GM18870 (cell line): ENCODE measurements at regions not wholly inside any gene's neighbourhood (a gene's known extent, or its start where the extent isn't known, plus 50 kb on each side); places are given as distances from the start of the nearest gene placed in this dataset.
"Not testable (repeated sequence)": the region's sequence is repeated elsewhere in the genome, so short reads cannot be mapped to it uniquely, and the experiment has no call there.

Source experiments
- ATAC-seq: cut with Tn5 transposase; IDR thresholded peaks from one replicate; pipeline ENCODE4 v1.9.1; 2021; ENCODE audit warnings: moderate library complexity; ENCODE audit not compliant: unreplicated experiment

DNA sequence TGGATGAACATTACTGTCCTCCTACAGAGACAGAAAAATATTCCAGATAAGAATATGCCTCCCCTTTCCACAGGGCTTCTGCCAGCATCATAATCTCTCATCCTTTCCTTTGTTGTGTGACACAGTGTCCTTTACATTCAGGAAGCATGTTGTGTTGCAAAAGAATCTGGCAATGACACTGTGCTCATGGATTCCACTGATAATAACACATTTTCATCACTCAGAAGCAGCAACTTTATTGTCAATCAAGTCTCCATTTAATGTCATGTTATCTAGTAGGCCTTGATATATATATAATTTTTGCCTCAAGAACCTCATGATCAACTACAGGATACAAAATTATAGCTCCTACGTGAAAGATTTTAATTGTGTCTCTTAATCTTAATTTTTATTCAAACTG lies 833.9 kb downstream of the FSTL5 start:
- ATAC-seq: no peak

DNA sequence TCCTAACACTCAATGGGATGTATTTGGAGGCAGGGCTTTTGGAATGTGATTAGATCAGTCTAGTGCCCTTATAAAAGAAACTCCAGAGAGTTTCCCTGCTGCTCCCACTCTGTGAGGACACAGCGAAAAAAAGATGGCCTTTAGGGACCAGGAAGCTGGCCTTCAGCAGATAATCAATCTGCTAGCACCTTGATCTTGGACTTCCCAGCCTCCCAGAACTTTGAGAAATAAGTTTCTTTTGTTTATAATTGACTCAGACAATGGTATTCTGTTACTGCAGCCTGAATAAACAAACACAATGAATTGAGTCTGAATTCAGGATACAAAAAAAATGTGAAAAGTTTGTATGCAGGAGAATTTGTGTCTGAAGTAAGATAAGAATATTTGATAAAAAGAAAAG lies 842.1 kb downstream of the FSTL5 start:
- no peak for ATAC-seq

DNA sequence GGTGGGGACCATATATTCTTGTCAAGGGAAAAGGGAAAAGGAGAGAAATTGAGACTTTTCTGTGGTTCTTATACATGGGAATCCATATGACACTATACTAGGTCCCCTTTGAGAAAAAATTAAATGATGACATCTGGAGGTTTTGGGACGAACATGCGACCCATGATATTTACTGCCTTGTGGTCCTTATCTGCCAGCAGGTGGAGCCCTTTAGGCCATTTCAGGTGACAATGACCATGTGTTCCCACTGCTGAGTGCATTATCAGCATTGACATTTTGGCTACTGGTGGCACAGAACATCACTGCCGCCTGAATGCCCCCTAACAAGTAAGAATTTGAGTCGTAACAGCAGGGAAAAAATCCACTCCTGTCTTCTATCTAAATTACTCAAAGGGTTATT lies 843.4 kb downstream of the FSTL5 start:
- ATAC-seq: peak; percentile 78

DNA sequence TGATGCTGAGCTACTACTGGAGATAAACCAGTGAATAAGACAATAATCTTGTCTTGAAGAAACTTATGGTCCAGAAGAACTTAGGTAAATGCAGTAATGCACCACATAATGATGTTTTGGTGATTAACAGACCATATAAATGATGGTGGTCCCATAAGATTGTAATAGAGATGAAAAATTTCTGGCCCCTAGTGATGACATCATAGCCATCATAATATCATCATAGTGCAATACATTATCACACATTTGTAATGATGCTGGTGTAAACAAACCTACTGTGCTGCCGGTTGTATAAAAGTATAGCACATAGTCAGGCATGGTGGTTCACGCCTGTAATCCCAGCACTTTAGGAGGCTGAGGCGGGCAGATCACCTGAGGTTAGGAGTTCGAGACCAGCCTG lies 846.8 kb downstream of the FSTL5 start:
- no peak for ATAC-seq

DNA sequence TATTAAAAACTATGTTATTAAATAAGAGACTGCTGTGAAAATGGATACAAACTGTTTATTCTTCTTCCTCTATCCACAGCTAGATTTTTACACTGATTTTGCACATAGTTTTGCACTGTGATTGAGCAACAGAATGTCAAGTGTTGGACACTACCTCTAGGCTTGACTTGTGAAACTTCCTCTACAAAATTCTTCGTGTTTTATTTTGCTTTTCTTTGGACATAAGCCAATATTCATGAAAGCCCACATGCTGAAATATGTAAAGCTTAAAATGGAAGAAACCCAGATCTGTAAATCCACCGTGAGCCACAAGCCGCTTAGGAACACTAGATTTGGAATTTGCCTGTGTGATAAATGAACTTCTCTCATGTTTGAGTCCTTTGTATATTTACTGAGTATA lies 849.4 kb downstream of the FSTL5 start:
- ATAC-seq: no peak

DNA sequence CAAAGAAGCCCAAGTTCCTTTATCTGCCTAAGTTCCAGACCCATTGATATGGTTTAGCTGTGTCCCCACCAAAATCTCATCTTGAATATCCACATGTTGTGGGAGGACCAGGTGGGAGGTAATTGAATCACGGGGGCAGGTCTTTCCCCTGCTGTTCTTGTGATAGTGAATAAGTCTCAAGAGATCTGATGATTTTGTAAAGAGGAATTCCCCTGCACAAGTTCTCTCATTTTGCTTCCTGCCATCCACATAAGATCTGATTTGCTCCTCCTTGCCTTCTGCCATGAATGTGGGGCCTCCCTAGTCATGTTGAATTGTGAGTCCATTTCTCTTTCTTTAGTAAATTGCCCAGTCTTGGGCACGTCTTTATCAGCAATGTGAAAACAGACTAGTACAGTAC lies 860.2 kb downstream of the FSTL5 start:
- no peak for ATAC-seq

DNA sequence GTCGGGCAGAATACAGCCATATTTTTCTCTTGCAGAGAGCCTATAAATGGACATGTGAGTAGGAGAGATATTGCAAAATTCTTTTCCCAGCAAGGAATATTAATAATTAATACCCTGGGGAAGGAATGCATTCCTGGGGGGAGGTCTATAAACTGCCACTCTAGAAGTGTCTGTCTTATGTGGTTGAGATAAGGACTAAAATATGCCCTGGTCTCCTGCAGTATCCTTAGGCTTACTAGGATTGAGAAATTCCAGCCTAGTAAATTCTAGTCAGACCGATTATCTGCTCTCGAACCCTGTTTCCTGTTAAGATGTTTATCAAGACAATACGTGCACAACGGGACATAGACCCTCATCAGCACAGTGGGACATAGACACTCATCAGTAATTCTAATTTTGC lies 872.6 kb downstream of the FSTL5 start:
- no peak for ATAC-seq

DNA sequence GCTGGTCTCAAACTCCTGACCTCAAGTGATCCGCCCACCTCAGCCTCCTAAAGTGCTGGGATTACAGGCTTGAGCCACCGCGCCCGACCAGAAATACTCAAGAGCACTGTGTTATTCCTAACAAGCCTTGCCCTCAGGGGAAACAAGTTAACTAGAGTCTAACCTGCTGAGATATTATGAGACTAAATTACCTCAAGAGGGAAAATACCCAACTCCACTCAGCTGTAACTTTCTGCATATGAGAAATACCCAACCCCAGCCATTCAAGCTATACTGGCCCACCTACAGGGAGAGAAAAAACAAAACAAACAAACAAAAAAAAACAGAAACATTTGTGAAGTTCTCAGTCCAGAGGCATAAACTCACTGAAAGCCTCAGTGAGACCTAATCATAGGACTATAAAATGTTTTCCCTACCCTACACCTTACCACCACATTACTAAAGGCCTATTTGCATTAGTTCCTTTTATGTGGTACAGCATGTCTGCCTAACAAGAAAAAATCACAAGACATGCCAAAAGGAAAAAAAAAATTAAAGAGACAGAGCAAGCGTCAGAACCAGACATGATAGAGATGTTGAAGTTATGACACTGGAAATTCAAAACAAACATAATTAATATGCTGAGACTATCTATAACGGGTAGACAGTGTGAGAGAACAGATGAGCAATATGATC lies 876.0 kb downstream of the FSTL5 start:
- peak; percentile 65 for ATAC-seq

DNA sequence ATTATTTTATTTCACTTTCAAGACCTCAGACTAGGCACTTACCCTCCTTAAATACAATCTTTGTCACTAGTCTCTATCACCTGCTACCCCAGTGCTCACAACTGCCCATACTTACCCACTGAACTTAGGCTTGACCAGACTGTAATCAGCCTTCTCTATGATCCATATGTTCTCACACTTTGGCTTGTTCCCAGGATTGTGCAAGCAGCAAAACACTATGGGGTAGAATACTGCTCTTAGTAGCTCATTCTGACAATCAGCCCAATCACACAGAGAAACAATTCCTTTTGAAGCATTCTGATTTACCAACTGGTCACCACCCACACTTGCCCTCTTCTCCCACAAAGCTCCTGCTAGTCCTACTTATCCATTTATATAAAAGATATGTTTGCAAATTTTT lies 878.3 kb downstream of the FSTL5 start:
- ATAC-seq: no peak

DNA sequence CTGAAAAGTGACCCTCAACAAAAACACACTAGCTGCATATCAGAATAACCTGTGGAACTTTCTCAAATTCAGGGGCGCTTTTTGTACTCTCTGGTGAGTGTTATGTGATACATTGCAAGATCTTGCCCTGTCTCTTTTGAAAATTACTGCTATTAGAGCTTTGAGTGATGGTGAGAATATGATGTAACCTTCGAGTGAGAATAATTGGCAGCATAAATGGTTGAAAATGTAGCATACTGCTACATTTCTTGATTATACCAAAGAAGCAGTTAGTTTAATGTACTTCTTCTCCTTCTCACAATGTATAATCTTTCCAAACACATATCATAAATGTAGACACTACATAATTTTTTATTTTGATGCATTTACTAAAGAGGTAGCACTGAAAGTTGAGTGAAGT lies 882.9 kb downstream of the FSTL5 start:
- no peak for ATAC-seq

DNA sequence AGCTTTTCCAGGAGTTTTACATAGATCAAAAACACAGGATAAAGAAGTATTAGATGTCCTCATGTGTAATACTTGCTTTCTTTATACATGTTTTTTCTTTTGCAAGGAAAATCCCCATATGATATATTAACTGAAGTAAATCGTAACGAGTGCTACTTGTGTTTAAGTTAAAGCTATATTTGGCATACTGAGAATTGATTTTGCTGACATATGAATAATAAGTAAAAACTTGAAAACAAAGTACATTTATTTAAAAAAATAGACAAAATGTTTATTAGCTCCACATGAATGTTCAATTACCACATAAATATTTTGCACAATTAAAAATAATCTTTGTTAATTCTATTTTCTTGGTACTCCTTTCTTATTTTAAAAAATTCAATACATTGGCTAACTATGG lies 884.7 kb downstream of the FSTL5 start:
- ATAC-seq: no peak

DNA sequence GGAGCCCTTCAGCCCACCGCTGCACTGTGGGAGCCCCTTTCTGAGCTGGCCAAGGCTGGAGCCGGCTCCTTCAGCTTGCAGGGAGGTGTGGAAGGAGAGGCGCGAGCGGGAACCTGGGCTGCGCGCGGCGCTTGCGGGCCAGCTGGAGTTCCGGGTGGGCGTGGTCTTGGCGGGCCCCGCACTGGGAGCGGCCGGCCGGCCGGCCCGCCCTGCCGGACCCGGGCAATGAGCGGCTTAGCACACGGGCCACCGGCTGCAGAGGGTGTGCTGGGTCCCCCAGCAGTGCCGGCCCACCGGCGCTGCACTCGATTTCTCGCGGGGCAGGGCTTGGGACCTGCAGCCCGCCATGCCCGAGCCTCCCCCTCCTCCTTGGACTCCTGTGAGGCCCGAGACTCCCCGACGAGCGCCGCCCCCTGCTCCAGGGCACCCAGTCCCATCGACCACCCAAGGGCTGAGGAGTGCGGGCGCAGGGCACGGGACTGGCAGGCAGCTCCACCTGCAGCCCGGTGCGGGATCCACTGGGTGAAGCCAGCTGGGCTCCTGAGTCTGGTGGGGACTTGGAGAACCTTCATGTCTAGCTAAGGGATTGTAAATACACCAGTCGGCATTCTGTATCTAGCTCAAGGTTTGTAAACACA lies 886.5 kb downstream of the FSTL5 start:
- not testable (repeated sequence) for ATAC-seq

DNA sequence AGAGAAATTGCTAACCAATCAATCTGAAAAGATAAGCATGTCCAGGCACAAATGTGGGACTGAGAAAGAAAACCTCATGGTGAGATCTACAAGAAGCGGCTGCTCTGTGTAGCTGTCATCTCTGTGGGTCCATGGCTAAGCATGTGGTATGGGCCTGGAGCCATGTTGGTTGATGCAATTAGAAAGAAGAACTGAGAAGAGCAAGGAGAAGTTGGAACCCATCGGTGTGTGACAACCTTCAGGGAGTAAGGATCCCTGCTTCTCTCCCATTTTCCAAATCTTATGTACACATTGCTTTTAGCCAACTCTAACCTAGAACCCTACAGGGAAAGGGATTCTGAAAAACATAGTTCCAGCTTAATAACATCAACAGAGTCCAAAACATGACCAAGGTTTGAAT lies 890.2 kb downstream of the FSTL5 start:
- ATAC-seq: no peak

DNA sequence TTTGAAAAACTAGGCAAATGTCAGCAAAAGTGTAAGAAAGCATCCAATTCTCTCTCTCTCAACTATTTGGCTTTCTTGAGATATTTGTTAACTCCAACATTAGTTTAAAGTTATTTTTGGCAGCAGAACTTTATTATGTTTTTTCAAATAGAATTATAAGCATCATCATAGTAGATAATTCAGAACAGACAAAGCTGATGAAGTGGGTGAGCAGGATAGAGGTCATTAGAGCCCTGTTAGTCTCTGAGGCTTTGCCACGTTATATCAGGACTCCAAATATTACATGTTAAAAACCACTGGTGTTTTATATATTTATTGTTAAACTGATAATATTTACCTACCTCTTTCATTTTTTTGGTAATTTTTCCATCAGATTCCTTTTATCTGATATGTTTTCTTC lies 903.0 kb downstream of the FSTL5 start:
- ATAC-seq: no peak

DNA sequence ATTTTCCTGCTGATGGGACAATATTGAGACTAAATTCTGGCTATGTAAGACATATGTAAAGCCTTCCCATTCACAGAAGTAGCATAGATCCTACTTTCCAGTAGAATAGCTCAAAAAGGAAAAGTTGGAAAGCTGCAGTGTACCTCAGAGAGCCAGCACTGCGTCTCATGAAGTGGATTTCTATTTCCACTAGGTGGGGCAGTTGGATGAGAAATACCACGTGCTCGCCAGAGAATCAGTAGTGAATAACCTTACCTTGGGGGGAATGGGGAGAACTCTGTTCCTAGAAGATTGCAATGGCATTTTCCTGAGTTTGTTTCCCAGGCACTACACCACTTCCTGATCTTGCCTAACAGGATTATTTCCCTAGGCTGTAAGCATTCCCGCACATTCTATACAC lies 907.1 kb downstream of the FSTL5 start:
- ATAC-seq: no peak

DNA sequence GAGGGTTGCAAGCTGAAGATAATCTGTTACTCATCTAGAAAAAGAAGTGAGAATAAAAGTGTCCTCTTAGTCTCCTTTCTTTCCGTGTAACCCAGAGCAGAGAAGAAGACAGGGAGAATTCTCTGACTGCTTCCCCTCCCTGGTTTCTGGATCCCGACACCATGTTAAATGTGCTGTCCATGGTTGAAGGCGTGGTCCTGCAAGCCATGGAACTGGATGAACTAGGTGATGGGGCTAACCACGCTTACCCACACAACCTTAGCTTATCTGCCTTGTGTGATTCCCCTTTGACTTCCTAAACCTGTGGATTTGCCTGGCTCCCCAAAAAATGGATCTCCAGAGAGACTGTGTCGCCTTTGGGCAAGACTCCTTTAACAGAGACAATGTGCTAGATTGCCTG lies 907.6 kb downstream of the FSTL5 start:
- no peak for ATAC-seq

DNA sequence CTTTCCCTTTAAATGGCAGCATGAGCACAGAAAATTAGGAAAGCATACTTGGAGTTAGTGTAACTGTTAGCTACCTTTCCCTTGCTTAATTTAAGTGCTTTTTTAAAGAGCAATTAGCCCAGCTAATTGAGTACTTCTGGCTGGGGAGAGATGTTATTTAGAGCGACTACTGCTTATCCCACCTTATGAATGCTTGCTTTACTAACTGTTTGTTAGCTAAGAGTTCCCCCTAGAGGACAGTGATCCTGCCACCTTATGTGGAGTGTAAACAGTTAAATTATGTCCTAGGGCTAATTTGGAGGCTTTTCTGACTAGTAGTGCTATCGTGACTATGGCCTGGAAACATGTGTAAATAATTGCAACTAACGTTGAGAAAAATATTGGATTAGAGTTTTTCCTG lies 909.4 kb downstream of the FSTL5 start:
- no peak for ATAC-seq

DNA sequence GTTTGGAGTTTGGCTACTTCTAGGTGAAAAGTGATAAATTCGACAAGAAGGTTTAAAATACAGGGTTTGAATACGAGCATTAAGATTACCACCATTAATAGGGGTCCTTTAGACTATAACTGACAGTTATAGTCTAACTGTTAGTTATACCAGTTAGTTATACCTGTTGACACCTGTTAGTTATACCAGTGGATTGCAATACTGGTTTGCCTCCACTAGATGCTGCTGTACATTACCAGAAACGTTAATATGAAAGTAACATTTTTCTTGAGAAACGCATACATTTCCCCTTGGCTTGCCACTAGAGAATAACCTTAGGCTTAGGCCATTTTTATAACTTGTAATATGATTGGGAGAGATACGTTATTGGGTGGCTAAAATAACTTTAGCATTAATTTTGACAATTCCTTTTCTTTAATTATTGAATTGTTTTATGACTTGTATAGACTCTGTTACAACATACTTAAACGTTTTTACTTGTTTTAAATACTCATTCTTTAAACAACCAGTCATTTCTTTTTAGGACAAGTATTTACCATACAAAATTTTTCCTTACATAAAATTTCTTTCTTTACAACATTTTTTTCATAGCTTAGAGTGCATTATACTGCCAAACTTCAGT lies 911.2 kb downstream of the FSTL5 start:
- peak; percentile 87 for ATAC-seq

DNA sequence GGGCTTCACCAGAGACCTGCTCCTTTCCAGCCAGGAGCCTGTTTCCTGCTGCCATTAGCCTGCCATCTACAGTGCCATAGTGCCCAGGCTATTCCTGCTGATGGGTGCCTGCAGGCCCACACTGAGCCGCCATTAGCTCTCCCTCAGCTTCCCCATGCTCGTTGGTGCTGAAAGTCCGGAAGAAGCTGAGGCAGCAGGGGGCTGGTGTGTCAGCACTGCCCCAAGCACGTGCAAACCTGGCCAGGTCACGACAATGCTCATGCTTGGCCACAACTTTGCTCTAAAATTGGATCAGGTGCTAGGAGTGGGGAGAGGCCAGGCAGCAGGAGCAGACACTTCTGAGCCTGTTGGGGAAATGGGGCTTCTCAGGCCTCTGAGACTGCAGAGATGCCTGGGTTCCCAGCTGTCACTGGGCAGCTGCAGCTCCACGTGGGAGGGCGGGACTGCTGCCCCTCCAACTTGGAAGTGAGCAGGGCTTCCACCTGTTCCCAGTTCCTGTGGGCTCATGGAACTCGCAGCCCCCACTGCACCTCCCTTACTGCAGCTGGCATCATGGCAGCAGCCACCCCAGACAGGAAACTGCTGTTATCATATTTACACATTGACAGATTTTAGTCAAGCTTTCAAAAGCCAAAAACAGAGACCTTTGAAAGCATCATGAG lies 913.9 kb downstream of the FSTL5 start:
- no peak for ATAC-seq

DNA sequence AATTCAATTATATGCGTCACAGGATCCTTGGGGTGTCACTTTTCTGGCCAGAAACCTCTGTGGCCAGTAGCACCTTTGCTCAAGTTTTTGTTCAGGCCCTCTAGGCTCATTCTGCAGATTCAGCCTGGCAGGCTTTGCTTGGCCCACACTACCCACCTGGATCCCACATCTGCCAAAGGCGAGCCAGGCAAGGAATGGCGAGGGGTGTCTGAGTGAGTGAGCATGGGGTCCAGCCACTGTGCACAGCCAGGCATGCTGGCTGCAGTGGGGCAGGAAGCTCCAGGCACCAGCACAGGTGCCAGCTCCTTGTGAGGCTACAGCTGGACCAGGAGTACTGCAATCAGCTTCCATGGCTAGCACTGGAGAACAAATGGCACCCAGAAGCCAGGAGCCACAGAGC lies 914.9 kb downstream of the FSTL5 start:
- ATAC-seq: no peak

DNA sequence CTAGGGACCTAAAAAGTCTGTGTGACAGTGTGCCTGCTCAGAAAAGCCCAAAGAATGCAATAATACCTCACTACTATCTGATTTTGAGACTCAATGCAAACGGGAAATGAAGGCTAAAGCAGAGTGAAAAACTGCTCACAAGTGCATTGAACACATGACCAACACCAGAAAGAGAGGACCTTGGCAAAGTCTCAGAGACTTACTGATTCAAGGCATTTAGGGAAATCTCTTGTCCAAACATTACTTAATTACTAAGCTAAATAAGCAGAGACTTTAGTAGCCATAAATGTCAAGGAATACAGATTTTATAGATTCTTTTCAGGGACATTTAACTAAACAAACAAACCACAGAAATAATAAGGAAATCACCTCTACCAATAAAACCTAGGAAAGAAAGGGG lies 916.0 kb downstream of the FSTL5 start:
- no peak for ATAC-seq

DNA sequence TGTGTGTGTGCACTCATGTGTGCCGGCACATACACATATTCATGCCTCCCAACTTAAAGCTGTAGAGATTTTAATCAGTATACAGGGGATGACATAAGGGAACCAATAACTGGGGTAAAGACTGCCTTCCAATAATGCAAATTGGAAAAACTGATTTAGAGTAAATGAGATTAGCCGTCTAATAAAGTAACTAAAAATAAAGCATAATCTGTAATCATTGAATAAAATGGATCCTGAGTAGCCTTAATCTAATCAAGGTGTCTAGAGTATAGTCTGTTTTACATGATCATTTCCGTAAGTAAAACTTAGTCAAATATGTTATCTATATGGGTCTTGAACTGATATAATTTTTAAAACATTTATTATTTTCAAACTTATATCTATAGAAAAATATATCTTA lies 925.8 kb downstream of the FSTL5 start:
- ATAC-seq: no peak
